ENCODE measurements at regions not wholly inside any gene's neighbourhood (a gene's known extent, or its start where the extent isn't known, plus 50 kb on each side); places are given as distances from the start of the nearest gene placed in this dataset.

- ATAC-seq = no peak
- H3K27ac ChIP-seq (ENCODE audit: low read depth, low read length) = no peak overlapping the region
- no peak for DNase-seq
- H3K36me3 Mint-ChIP-seq = no peaks in the 10 kb centered on the region
- no peaks in the 10 kb centered on the region for H3K36me3 ChIP-seq (ENCODE audit: control insufficient read depth in 2 of 3, insufficient read depth in 3 of 3, low read length in 3 of 3)
- no peak overlapping the region for H3K4me3 ChIP-seq (ENCODE audit: low read length)
- no peaks in the 10 kb centered on the region for H3K27me3 ChIP-seq (ENCODE audit: control insufficient read depth in 2 of 2, insufficient read depth in 2 of 2, low read length in 2 of 2)
- peaks cover 0 to 5% (median 0%) of the 10 kb centered on the region in 7 donors for H3K4me1 Mint-ChIP-seq
- ChIA-PET POLR2A (no interaction called here), CTCF (no interaction called here)
- H3K4me3 Mint-ChIP-seq = no peak overlapping the region
- H3K4me1 ChIP-seq (ENCODE audit: control insufficient read depth in 2 of 2, insufficient read depth in 2 of 2, low read length in 2 of 2) = no peaks in the 10 kb centered on the region
- H3K27ac Mint-ChIP-seq = no peak overlapping the region
- H3K27me3 Mint-ChIP-seq = peaks cover 0 to 3% (median 0%) of the 10 kb centered on the region in 5 donors
- H3K9me3 Mint-ChIP-seq = peaks cover 0 to 4% (median 0%) of the 10 kb centered on the region in 11 donors
- intact Hi-C loops (cut with micrococcal nuclease) = no loop called here
- no peaks in the 10 kb centered on the region for H3K9me3 ChIP-seq (ENCODE audit: control insufficient read depth in 2 of 3, low read length in 3 of 3)
Measured at GRCh38 chr13:50631041-50631440, 212.5 kb downstream of the DLEU7 start.

GRCh38 chr13:50634339-50634738 lies 209.2 kb downstream of the DLEU7 start:
- Histone ChIP-seq H3K27me3 (ENCODE audit: control insufficient read depth in 2 of 2, insufficient read depth in 2 of 2, low read length in 2 of 2) (no peaks in the 10 kb centered on the region), H3K27ac (ENCODE audit: low read depth, low read length) (no peak overlapping the region), H3K4me3 (ENCODE audit: low read length) (no peak overlapping the region), H3K9me3 (ENCODE audit: control insufficient read depth in 2 of 3, low read length in 3 of 3) (no peaks in the 10 kb centered on the region), H3K36me3 (ENCODE audit: control insufficient read depth in 2 of 3, insufficient read depth in 3 of 3, low read length in 3 of 3) (no peaks in the 10 kb centered on the region), H3K4me1 (ENCODE audit: control insufficient read depth in 2 of 2, insufficient read depth in 2 of 2, low read length in 2 of 2) (no peaks in the 10 kb centered on the region)
- DNase-seq (no peak), ATAC-seq (no peak)
- intact Hi-C loops (cut with micrococcal nuclease) = no loop called here
- ChIA-PET CTCF (no interaction called here), POLR2A (no interaction called here)
- no peaks in the 10 kb centered on the region for H3K36me3 Mint-ChIP-seq
- H3K27ac Mint-ChIP-seq = no peak overlapping the region
- peaks cover 0 to 5% (median 0%) of the 10 kb centered on the region in 7 donors for H3K4me1 Mint-ChIP-seq
- no peak overlapping the region for H3K4me3 Mint-ChIP-seq
- H3K9me3 Mint-ChIP-seq = peaks cover 0 to under 1% (median 0%) of the 10 kb centered on the region in 11 donors
- H3K27me3 Mint-ChIP-seq = peaks cover 0 to 3% (median 0%) of the 10 kb centered on the region in 5 donors

GRCh38 chr13:50635504-50635903 lies 208.0 kb downstream of the DLEU7 start:
- DNase-seq (no peak), ATAC-seq (peak; percentile 85)
- Mint-ChIP-seq H3K9me3 (peaks cover 0 to 1% (median 0%) of the 10 kb centered on the region in 11 donors), H3K4me3 (no peak overlapping the region), H3K27ac (no peak overlapping the region), H3K27me3 (peaks cover 0 to 3% (median 0%) of the 10 kb centered on the region in 5 donors), H3K36me3 (no peaks in the 10 kb centered on the region), H3K4me1 (peaks cover 0 to 4% (median 0%) of the 10 kb centered on the region in 7 donors)
- Histone ChIP-seq H3K27me3 (ENCODE audit: control insufficient read depth in 2 of 2, insufficient read depth in 2 of 2, low read length in 2 of 2) (no peaks in the 10 kb centered on the region), H3K4me3 (ENCODE audit: low read length) (no peak overlapping the region), H3K4me1 (ENCODE audit: control insufficient read depth in 2 of 2, insufficient read depth in 2 of 2, low read length in 2 of 2) (no peaks in the 10 kb centered on the region), H3K36me3 (ENCODE audit: control insufficient read depth in 2 of 3, insufficient read depth in 3 of 3, low read length in 3 of 3) (no peaks in the 10 kb centered on the region), H3K27ac (ENCODE audit: low read depth, low read length) (no peak overlapping the region), H3K9me3 (ENCODE audit: control insufficient read depth in 2 of 3, low read length in 3 of 3) (no peaks in the 10 kb centered on the region)
- ChIA-PET CTCF (no interaction called here), POLR2A (no interaction called here)
- intact Hi-C loops (cut with micrococcal nuclease) = no loop called here

DNA sequence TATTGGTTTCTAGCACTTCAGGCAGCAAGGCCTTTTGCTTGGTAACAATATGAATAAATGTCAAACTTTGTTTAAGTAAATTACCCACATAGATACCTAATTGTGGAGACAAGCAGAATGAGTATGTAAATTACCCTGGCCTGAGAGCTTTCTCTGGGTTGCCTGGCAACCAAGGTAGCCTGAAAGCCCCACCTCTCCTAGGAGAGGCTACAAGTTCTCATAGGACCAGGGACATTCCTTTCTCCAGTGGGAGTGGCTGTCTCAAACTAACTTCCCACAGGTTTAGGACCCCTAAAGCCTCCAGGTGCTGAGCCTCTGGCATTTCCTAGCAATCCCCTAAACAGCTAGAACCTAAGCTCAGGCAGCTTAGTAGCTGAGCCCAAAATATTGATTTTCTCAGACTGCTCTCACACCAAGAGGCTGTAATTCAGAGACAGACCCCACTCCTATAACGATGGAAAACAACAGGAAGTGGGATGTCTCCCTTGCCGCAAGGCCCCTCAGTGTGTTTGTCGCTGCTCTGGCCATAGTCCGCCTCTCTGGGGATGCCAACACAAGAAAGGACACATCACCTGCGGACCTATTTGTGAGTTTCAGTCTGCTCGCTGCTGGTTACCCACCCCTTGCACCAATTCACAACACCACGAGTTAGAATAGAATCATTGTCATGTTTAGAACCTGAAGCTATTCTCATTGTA lies 207.3 kb downstream of the DLEU7 start:
- H3K27me3 Mint-ChIP-seq = peaks cover 0 to 4% (median 0%) of the 10 kb centered on the region in 5 donors
- DNase-seq (no peak), ATAC-seq (peak; percentile 34)
- POLR2A ChIA-PET = no interaction called here
- Histone ChIP-seq H3K9me3 (ENCODE audit: control insufficient read depth in 2 of 3, low read length in 3 of 3) (no peaks in the 10 kb centered on the region), H3K27ac (ENCODE audit: low read depth, low read length) (no peak overlapping the region), H3K27me3 (ENCODE audit: control insufficient read depth in 2 of 2, insufficient read depth in 2 of 2, low read length in 2 of 2) (no peaks in the 10 kb centered on the region), H3K36me3 (ENCODE audit: control insufficient read depth in 2 of 3, insufficient read depth in 3 of 3, low read length in 3 of 3) (no peaks in the 10 kb centered on the region), H3K4me1 (ENCODE audit: control insufficient read depth in 2 of 2, insufficient read depth in 2 of 2, low read length in 2 of 2) (no peaks in the 10 kb centered on the region), H3K4me3 (ENCODE audit: low read length) (no peak overlapping the region)
- CTCF ChIA-PET = no interaction called here
- no peak overlapping the region for H3K4me3 Mint-ChIP-seq
- peaks cover 0 to 1% (median 0%) of the 10 kb centered on the region in 11 donors for H3K9me3 Mint-ChIP-seq
- no peak overlapping the region for H3K27ac Mint-ChIP-seq
- no peaks in the 10 kb centered on the region for H3K36me3 Mint-ChIP-seq
- peaks cover 0 to 4% (median 0%) of the 10 kb centered on the region in 7 donors for H3K4me1 Mint-ChIP-seq
- intact Hi-C loops (cut with micrococcal nuclease) = no loop called here

DNA sequence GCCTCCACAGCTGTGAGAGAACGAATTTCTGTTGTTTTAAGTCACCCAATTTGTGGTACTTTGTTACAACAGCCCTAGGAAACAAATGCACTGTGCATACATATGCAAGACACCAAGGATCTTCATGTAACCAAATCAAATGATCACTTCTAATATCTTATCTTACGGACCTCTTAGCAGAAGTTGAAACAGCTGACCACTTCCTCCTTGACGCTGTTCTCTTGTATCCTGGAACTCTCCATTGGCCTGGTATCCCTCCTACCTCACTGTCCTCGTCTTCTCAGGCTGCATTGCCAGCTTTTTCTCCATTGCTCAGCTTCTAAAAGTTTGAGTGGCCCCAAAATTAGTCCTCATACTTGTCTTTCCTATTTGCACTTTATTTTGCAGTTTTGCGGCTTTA lies 200.4 kb downstream of the DLEU7 start:
- Mint-ChIP-seq H3K36me3 (no peaks in the 10 kb centered on the region), H3K27ac (no peak overlapping the region), H3K4me3 (no peak overlapping the region), H3K4me1 (peaks cover 0 to 5% (median 0%) of the 10 kb centered on the region in 7 donors), H3K9me3 (peaks cover 0 to 1% (median 0%) of the 10 kb centered on the region in 11 donors), H3K27me3 (peaks cover 0 to 11% (median 10%) of the 10 kb centered on the region in 5 donors)
- Histone ChIP-seq H3K36me3 (ENCODE audit: control insufficient read depth in 2 of 3, insufficient read depth in 3 of 3, low read length in 3 of 3) (no peaks in the 10 kb centered on the region), H3K27me3 (ENCODE audit: control insufficient read depth in 2 of 2, insufficient read depth in 2 of 2, low read length in 2 of 2) (no peaks in the 10 kb centered on the region), H3K4me1 (ENCODE audit: control insufficient read depth in 2 of 2, insufficient read depth in 2 of 2, low read length in 2 of 2) (no peaks in the 10 kb centered on the region), H3K4me3 (ENCODE audit: low read length) (no peak overlapping the region), H3K27ac (ENCODE audit: low read depth, low read length) (no peak overlapping the region), H3K9me3 (ENCODE audit: control insufficient read depth in 2 of 3, low read length in 3 of 3) (no peaks in the 10 kb centered on the region)
- POLR2A ChIA-PET = no interaction called here
- ATAC-seq = peak; percentile 42
- intact Hi-C loops (cut with micrococcal nuclease) = no loop called here
- CTCF ChIA-PET = no interaction called here
- no peak for DNase-seq

GRCh38 chr13:50644081-50644871 lies 199.2 kb downstream of the DLEU7 start:
- CTCF ChIA-PET = no interaction called here
- Mint-ChIP-seq H3K4me3 (no peak overlapping the region), H3K9me3 (peaks cover 0 to 3% (median 0%) of the 10 kb centered on the region in 11 donors), H3K27me3 (peaks cover 5 to 16% (median 13%) of the 10 kb centered on the region in 5 donors), H3K27ac (no peak overlapping the region), H3K36me3 (no peaks in the 10 kb centered on the region), H3K4me1 (peaks cover 0 to 5% (median 0%) of the 10 kb centered on the region in 7 donors)
- ATAC-seq (no peak), DNase-seq (no peak)
- intact Hi-C loops (cut with micrococcal nuclease) = no loop called here
- POLR2A ChIA-PET = no interaction called here
- no peaks in the 10 kb centered on the region for H3K36me3 ChIP-seq (ENCODE audit: control insufficient read depth in 2 of 3, insufficient read depth in 3 of 3, low read length in 3 of 3)
- no peak overlapping the region for H3K4me3 ChIP-seq (ENCODE audit: low read length)
- H3K4me1 ChIP-seq (ENCODE audit: control insufficient read depth in 2 of 2, insufficient read depth in 2 of 2, low read length in 2 of 2) = no peaks in the 10 kb centered on the region
- H3K27ac ChIP-seq (ENCODE audit: low read depth, low read length) = no peak overlapping the region
- no peaks in the 10 kb centered on the region for H3K9me3 ChIP-seq (ENCODE audit: control insufficient read depth in 2 of 3, low read length in 3 of 3)
- H3K27me3 ChIP-seq (ENCODE audit: control insufficient read depth in 2 of 2, insufficient read depth in 2 of 2, low read length in 2 of 2) = no peaks in the 10 kb centered on the region

Data from naive thymus-derived CD4-positive, alpha-beta T cell (primary cell).